Duodenal mucosa (tissue), 2 donors: ENCODE measurements at regions not wholly inside any gene's neighbourhood (a gene's known extent, or its start where the extent isn't known, plus 50 kb on each side); places are given as distances from the start of the nearest gene placed in this dataset.

ENCODE experiments used
- H3K27ac ChIP-seq: one replicate; pipeline ENCODE4 v1.7.0; 2013; ENCODE audit warnings: low read depth, low read length
- H3K27me3 ChIP-seq, 2 donors: one replicate each; pipeline ENCODE4 v1.7.0; 2013; ENCODE audit warnings: low read length in 2 of 2, control low read depth in 1 of 2; ENCODE audit not compliant: insufficient read depth in 2 of 2, control insufficient read depth in 1 of 2
- H3K36me3 ChIP-seq, 2 donors: one replicate each; pipeline ENCODE4 v1.7.0; 2013; ENCODE audit warnings: low read length in 2 of 2, control low read depth in 1 of 2; ENCODE audit not compliant: insufficient read depth in 2 of 2, control insufficient read depth in 1 of 2
- H3K4me1 ChIP-seq, 2 donors: one replicate each; pipeline ENCODE4 v1.7.0; 2013; ENCODE audit warnings: low read length in 2 of 2, control low read depth in 1 of 2; ENCODE audit not compliant: insufficient read depth in 2 of 2, control insufficient read depth in 1 of 2
- H3K4me3 ChIP-seq, 2 donors: one replicate each; pipeline ENCODE4 v1.7.0; 2013; ENCODE audit warnings: low read length in 2 of 2, low read depth in 1 of 2
- H3K9ac ChIP-seq, 2 donors: one replicate each; pipeline ENCODE4 v1.7.0; 2013; ENCODE audit warnings: low read length in 2 of 2, low read depth in 1 of 2
- H3K9me3 ChIP-seq, 2 donors: one replicate each; pipeline ENCODE4 v1.7.0; 2013; ENCODE audit warnings: low read length in 2 of 2, control low read depth in 1 of 2; ENCODE audit not compliant: control insufficient read depth in 1 of 2

- no peaks in the 10 kb centered on the region for H3K27me3 ChIP-seq
- no peaks in the 10 kb centered on the region for H3K4me1 ChIP-seq
- H3K4me3 ChIP-seq, result no peak overlapping the region
- peaks cover 0 to 3% of the 10 kb centered on the region in 2 donors for H3K9me3 ChIP-seq
- H3K36me3 ChIP-seq, result no peaks in the 10 kb centered on the region
- H3K27ac ChIP-seq, result no peak overlapping the region
- H3K9ac ChIP-seq, result no peak overlapping the region
Observed at GRCh38 chr13:63094717-63095116, 1679.1 kb upstream of the PCDH20 start.

- Histone ChIP-seq H3K9ac (no peak overlapping the region), H3K4me1 (no peaks in the 10 kb centered on the region), H3K4me3 (no peak overlapping the region), H3K27me3 (no peaks in the 10 kb centered on the region), H3K9me3 (no peaks in the 10 kb centered on the region), H3K27ac (no peak overlapping the region), H3K36me3 (no peaks in the 10 kb centered on the region)
Observed at GRCh38 chr13:63093907-63094469, 1678.3 kb upstream of the PCDH20 start.

- H3K9me3 ChIP-seq, result peaks cover 5% of the 10 kb centered on the region in 2 donors
- H3K27ac ChIP-seq, result no peak overlapping the region
- H3K9ac ChIP-seq, result no peak overlapping the region
- H3K36me3 ChIP-seq, result no peaks in the 10 kb centered on the region
- no peaks in the 10 kb centered on the region for H3K27me3 ChIP-seq
- H3K4me3 ChIP-seq, result no peak overlapping the region
- no peaks in the 10 kb centered on the region for H3K4me1 ChIP-seq
Observed at GRCh38 chr13:63092456-63092855, 1676.8 kb upstream of the PCDH20 start.

- no peak overlapping the region for H3K9ac ChIP-seq
- peaks cover 5 to 8% of the 10 kb centered on the region in 2 donors for H3K9me3 ChIP-seq
- no peak overlapping the region for H3K4me3 ChIP-seq
- H3K27me3 ChIP-seq, result no peaks in the 10 kb centered on the region
- no peak overlapping the region for H3K27ac ChIP-seq
- H3K4me1 ChIP-seq, result no peaks in the 10 kb centered on the region
- H3K36me3 ChIP-seq, result no peaks in the 10 kb centered on the region
Observed at GRCh38 chr13:63090524-63090923, 1674.9 kb upstream of the PCDH20 start.

- peaks cover 5 to 8% of the 10 kb centered on the region in 2 donors for H3K9me3 ChIP-seq
- no peaks in the 10 kb centered on the region for H3K4me1 ChIP-seq
- no peak overlapping the region for H3K4me3 ChIP-seq
- no peak overlapping the region for H3K9ac ChIP-seq
- H3K27ac ChIP-seq, result no peak overlapping the region
- H3K36me3 ChIP-seq, result no peaks in the 10 kb centered on the region
- H3K27me3 ChIP-seq, result no peaks in the 10 kb centered on the region
Observed at GRCh38 chr13:63088226-63088625, 1672.6 kb upstream of the PCDH20 start.

GRCh38 chr13:63086286-63086685 lies 1670.6 kb upstream of the PCDH20 start:
- Histone ChIP-seq H3K9me3 (peaks cover 5 to 8% of the 10 kb centered on the region in 2 donors), H3K4me3 (no peak overlapping the region), H3K27me3 (no peaks in the 10 kb centered on the region), H3K27ac (no peak overlapping the region), H3K4me1 (no peaks in the 10 kb centered on the region), H3K36me3 (no peaks in the 10 kb centered on the region), H3K9ac (no peak overlapping the region)

GRCh38 chr13:63085851-63086250 lies 1670.2 kb upstream of the PCDH20 start:
- Histone ChIP-seq H3K9ac (no peak overlapping the region), H3K9me3 (peaks cover 5 to 8% of the 10 kb centered on the region in 2 donors), H3K27ac (no peak overlapping the region), H3K4me1 (no peaks in the 10 kb centered on the region), H3K27me3 (no peaks in the 10 kb centered on the region), H3K36me3 (no peaks in the 10 kb centered on the region), H3K4me3 (no peak overlapping the region)

- Histone ChIP-seq H3K27ac (no peak overlapping the region), H3K4me1 (no peaks in the 10 kb centered on the region), H3K9ac (no peak overlapping the region), H3K9me3 (peaks cover 4% of the 10 kb centered on the region in 2 donors), H3K27me3 (no peaks in the 10 kb centered on the region), H3K4me3 (no peak overlapping the region), H3K36me3 (no peaks in the 10 kb centered on the region)
Observed at GRCh38 chr13:63081400-63082014, 1665.9 kb upstream of the PCDH20 start.

- no peak overlapping the region for H3K4me3 ChIP-seq
- no peaks in the 10 kb centered on the region for H3K36me3 ChIP-seq
- H3K27me3 ChIP-seq, result no peaks in the 10 kb centered on the region
- H3K9me3 ChIP-seq, result peaks cover 0 to 4% of the 10 kb centered on the region in 2 donors
- H3K27ac ChIP-seq, result no peak overlapping the region
- no peak overlapping the region for H3K9ac ChIP-seq
- H3K4me1 ChIP-seq, result no peaks in the 10 kb centered on the region
Observed at GRCh38 chr13:63075126-63075525, 1659.5 kb upstream of the PCDH20 start.

GRCh38 chr13:63050287-63050686 lies 1634.6 kb upstream of the PCDH20 start:
- H3K27ac ChIP-seq, result no peak overlapping the region
- no peak overlapping the region for H3K4me3 ChIP-seq
- H3K9ac ChIP-seq, result no peak overlapping the region
- H3K4me1 ChIP-seq, result no peaks in the 10 kb centered on the region
- no peaks in the 10 kb centered on the region for H3K36me3 ChIP-seq
- H3K27me3 ChIP-seq, result no peaks in the 10 kb centered on the region
- H3K9me3 ChIP-seq, result peaks cover 1 to 9% of the 10 kb centered on the region in 2 donors
